Activated naive CD8-positive, alpha-beta T cell treated with anti-CD3 and anti-CD28 coated beads, Interleukin-2, amount 10 ng/mL, durations not matched to agents 7 days and 5 days (primary cell): ENCODE measurements at regions not wholly inside any gene's neighbourhood (a gene's known extent, or its start where the extent isn't known, plus 50 kb on each side); places are given as distances from the start of the nearest gene placed in this dataset.
A peak's percentile ranks its signal among the peaks of the same experiment; 100 is the strongest.

ENCODE experiments used
- ATAC-seq: fragments of 150-1000 bp; cut with Tn5 transposase; one replicate; pipeline ENCODE4 v1.10.0; 2021; ENCODE audit warnings: low read depth, moderate library complexity
- POLR2A ChIA-PET: fragments of 350-600 bp; sonication (Branson Sonifier 250); formaldehyde crosslinking; loops from one replicate; lab custom pipeline; 2021; ENCODE audit warnings: antibody characterized with exemption; lab: Charles Lee
- DNase-seq: peaks from one replicate; pipeline ENCODE4 v3.0.0; 2021
- H3K27ac Mint-ChIP-seq: one replicate; pipeline ENCODE4 v1.8.0; 2022; ENCODE audit warnings: mild to moderate bottlenecking, mixed read lengths
- H3K27me3 Mint-ChIP-seq: one replicate; pipeline ENCODE4 v1.8.0; 2022; ENCODE audit warnings: mild to moderate bottlenecking, moderate library complexity, mixed read lengths
- H3K36me3 Mint-ChIP-seq: one replicate; pipeline ENCODE4 v1.8.0; 2021; ENCODE audit warnings: mild to moderate bottlenecking, mixed read lengths
- H3K4me1 Mint-ChIP-seq: one replicate; pipeline ENCODE4 v1.8.0; 2021; ENCODE audit warnings: mixed read lengths
- H3K4me3 Mint-ChIP-seq: one replicate; pipeline ENCODE4 v1.8.0; 2022; ENCODE audit warnings: mild to moderate bottlenecking, moderate library complexity, mixed read lengths
- H3K9me3 Mint-ChIP-seq: one replicate; pipeline ENCODE4 v1.8.0; 2021; ENCODE audit warnings: mixed read lengths

- Mint-ChIP-seq H3K36me3 (no peaks in the 10 kb centered on the region), H3K9me3 (peaks cover 2% of the 10 kb centered on the region), H3K4me1 (no peaks in the 10 kb centered on the region), H3K27me3 (no peaks in the 10 kb centered on the region), H3K4me3 (no peak overlapping the region), H3K27ac (no peak overlapping the region)
- no peak for ATAC-seq
- DNase-seq, result no peak
- POLR2A ChIA-PET, result no interaction called here
These were observed 146.5 kb upstream of the ABCA1 start for GRCh38 chr9:105074491-105074890.

- DNase-seq (no peak), ATAC-seq (no peak)
- POLR2A ChIA-PET, result no interaction called here
- no peaks in the 10 kb centered on the region for H3K36me3 Mint-ChIP-seq
- H3K4me1 Mint-ChIP-seq, result no peaks in the 10 kb centered on the region
- no peak overlapping the region for H3K4me3 Mint-ChIP-seq
- no peaks in the 10 kb centered on the region for H3K27me3 Mint-ChIP-seq
- no peak overlapping the region for H3K27ac Mint-ChIP-seq
- H3K9me3 Mint-ChIP-seq, result peaks cover 2% of the 10 kb centered on the region
These were observed 148.8 kb upstream of the ABCA1 start for GRCh38 chr9:105076729-105077128.

- Mint-ChIP-seq H3K4me3 (no peak overlapping the region), H3K36me3 (no peaks in the 10 kb centered on the region), H3K4me1 (no peaks in the 10 kb centered on the region), H3K9me3 (peaks cover 2% of the 10 kb centered on the region), H3K27me3 (no peaks in the 10 kb centered on the region), H3K27ac (no peak overlapping the region)
- POLR2A ChIA-PET, result interaction anchor here (0.6 kb wide), 1 partner anchor 14 kb away, joined by 4 read pairs; no protein-coding TSS in a partner anchor
- no peak for DNase-seq
- ATAC-seq, result no peak
These were observed 151.5 kb upstream of the ABCA1 start for GRCh38 chr9:105079457-105079856.

- Mint-ChIP-seq H3K27ac (no peak overlapping the region), H3K36me3 (no peaks in the 10 kb centered on the region), H3K4me3 (no peak overlapping the region), H3K27me3 (no peaks in the 10 kb centered on the region), H3K4me1 (no peaks in the 10 kb centered on the region), H3K9me3 (no peaks in the 10 kb centered on the region)
- DNase-seq, result no peak
- ATAC-seq, result no peak
- POLR2A ChIA-PET, result no interaction called here
These were observed 154.9 kb upstream of the ABCA1 start for GRCh38 chr9:105082843-105083242.

- Mint-ChIP-seq H3K36me3 (no peaks in the 10 kb centered on the region), H3K27me3 (no peaks in the 10 kb centered on the region), H3K9me3 (no peaks in the 10 kb centered on the region), H3K4me3 (no peak overlapping the region), H3K4me1 (no peaks in the 10 kb centered on the region), H3K27ac (no peak overlapping the region)
- POLR2A ChIA-PET, result no interaction called here
- ATAC-seq, result no peak
- no peak for DNase-seq
These were observed 155.3 kb upstream of the ABCA1 start for GRCh38 chr9:105083256-105083655.

GRCh38 chr9:105087910-105088898, 156.2 kb upstream of the SLC44A1 start:
- no peak overlapping the region for H3K4me3 Mint-ChIP-seq
- no peak overlapping the region for H3K27ac Mint-ChIP-seq
- no peak for DNase-seq
- POLR2A ChIA-PET, result no interaction called here
- peaks cover 3% of the 10 kb centered on the region for H3K27me3 Mint-ChIP-seq
- no peaks in the 10 kb centered on the region for H3K9me3 Mint-ChIP-seq
- no peaks in the 10 kb centered on the region for H3K4me1 Mint-ChIP-seq
- no peaks in the 10 kb centered on the region for H3K36me3 Mint-ChIP-seq
- no peak for ATAC-seq

- Mint-ChIP-seq H3K36me3 (no peaks in the 10 kb centered on the region), H3K9me3 (no peaks in the 10 kb centered on the region), H3K27me3 (peaks cover 3% of the 10 kb centered on the region), H3K4me1 (no peaks in the 10 kb centered on the region), H3K27ac (no peak overlapping the region), H3K4me3 (no peak overlapping the region)
- DNase-seq (no peak), ATAC-seq (no peak)
- POLR2A ChIA-PET, result no interaction called here
These were observed 154.6 kb upstream of the SLC44A1 start for GRCh38 chr9:105089874-105090273.

GRCh38 chr9:105091004-105091640, 153.3 kb upstream of the SLC44A1 start:
- Mint-ChIP-seq H3K4me1 (no peaks in the 10 kb centered on the region), H3K27me3 (peaks cover 3% of the 10 kb centered on the region), H3K4me3 (no peak overlapping the region), H3K27ac (no peak overlapping the region), H3K9me3 (no peaks in the 10 kb centered on the region), H3K36me3 (no peaks in the 10 kb centered on the region)
- POLR2A ChIA-PET, result no interaction called here
- ATAC-seq, result no peak
- DNase-seq, result no peak

- no peak overlapping the region for H3K27ac Mint-ChIP-seq
- H3K4me1 Mint-ChIP-seq, result no peaks in the 10 kb centered on the region
- H3K4me3 Mint-ChIP-seq, result no peak overlapping the region
- no peaks in the 10 kb centered on the region for H3K9me3 Mint-ChIP-seq
- ATAC-seq (no peak), DNase-seq (no peak)
- H3K27me3 Mint-ChIP-seq, result peaks cover 3% of the 10 kb centered on the region
- H3K36me3 Mint-ChIP-seq, result no peaks in the 10 kb centered on the region
- POLR2A ChIA-PET, result no interaction called here
These were observed 150.8 kb upstream of the SLC44A1 start for GRCh38 chr9:105093685-105094084.

GRCh38 chr9:105098370-105098769, 146.1 kb upstream of the SLC44A1 start:
- Mint-ChIP-seq H3K9me3 (no peaks in the 10 kb centered on the region), H3K4me1 (no peaks in the 10 kb centered on the region), H3K27me3 (peaks cover 3% of the 10 kb centered on the region), H3K27ac (no peak overlapping the region), H3K4me3 (no peak overlapping the region), H3K36me3 (no peaks in the 10 kb centered on the region)
- ATAC-seq (no peak), DNase-seq (no peak)
- POLR2A ChIA-PET, result no interaction called here

- Mint-ChIP-seq H3K36me3 (no peaks in the 10 kb centered on the region), H3K27me3 (peaks cover 12% of the 10 kb centered on the region), H3K9me3 (peaks cover 2% of the 10 kb centered on the region), H3K4me1 (peaks cover 2% of the 10 kb centered on the region), H3K27ac (no peak overlapping the region), H3K4me3 (no peak overlapping the region)
- POLR2A ChIA-PET, result no interaction called here
- DNase-seq, result no peak
- ATAC-seq, result no peak
These were observed 140.7 kb upstream of the SLC44A1 start for GRCh38 chr9:105103776-105104175.

- ATAC-seq (peak; percentile 69), DNase-seq (no peak)
- peak overlapping the region; percentile 12 for H3K4me3 Mint-ChIP-seq
- peaks cover 18% of the 10 kb centered on the region for H3K27me3 Mint-ChIP-seq
- H3K4me1 Mint-ChIP-seq, result peaks cover 23% of the 10 kb centered on the region
- H3K27ac Mint-ChIP-seq, result peak overlapping the region; percentile 40
- H3K9me3 Mint-ChIP-seq, result no peaks in the 10 kb centered on the region
- POLR2A ChIA-PET, result no interaction called here
- peaks cover 2% of the 10 kb centered on the region for H3K36me3 Mint-ChIP-seq
These were observed 130.1 kb upstream of the SLC44A1 start for GRCh38 chr9:105114318-105114717.

- Mint-ChIP-seq H3K36me3 (peaks cover 2% of the 10 kb centered on the region), H3K27me3 (peaks cover 17% of the 10 kb centered on the region), H3K27ac (peak overlapping the region; percentile 14), H3K4me1 (peaks cover 23% of the 10 kb centered on the region), H3K4me3 (peak overlapping the region; percentile 32), H3K9me3 (no peaks in the 10 kb centered on the region)
- ATAC-seq, result peak; percentile 78
- peak; percentile 50 for DNase-seq
- POLR2A ChIA-PET, result interaction anchor here (0.7 kb wide), 1 partner anchor 46 kb away, joined by 4 read pairs; no protein-coding TSS in a partner anchor
These were observed 129.3 kb upstream of the SLC44A1 start for GRCh38 chr9:105114964-105115728.
